Epithelial cell of prostate (primary cell): ENCODE measurements at regions not wholly inside any gene's neighbourhood (a gene's known extent, or its start where the extent isn't known, plus 50 kb on each side); places are given as distances from the start of the nearest gene placed in this dataset.
"Not testable (repeated sequence)": the region's sequence is repeated elsewhere in the genome, so short reads cannot be mapped to it uniquely, and the experiment has no call there.

Experiments used
- DNase-seq: peaks from one replicate; pipeline ENCODE4 v3.0.0-alpha.2; 2011; ENCODE audit warnings: low read depth, low spot score
- H3K27ac ChIP-seq: fragments of 450-650 bp; 2 replicates; pipeline ENCODE4 v1.5.1; 2017; ENCODE audit warnings: mild to moderate bottlenecking

GRCh38 chr7:25574828-25575227 is 346.5 kb upstream of the NPVF start:
- DNase-seq = no peak
- no peak overlapping the region for H3K27ac ChIP-seq

DNA sequence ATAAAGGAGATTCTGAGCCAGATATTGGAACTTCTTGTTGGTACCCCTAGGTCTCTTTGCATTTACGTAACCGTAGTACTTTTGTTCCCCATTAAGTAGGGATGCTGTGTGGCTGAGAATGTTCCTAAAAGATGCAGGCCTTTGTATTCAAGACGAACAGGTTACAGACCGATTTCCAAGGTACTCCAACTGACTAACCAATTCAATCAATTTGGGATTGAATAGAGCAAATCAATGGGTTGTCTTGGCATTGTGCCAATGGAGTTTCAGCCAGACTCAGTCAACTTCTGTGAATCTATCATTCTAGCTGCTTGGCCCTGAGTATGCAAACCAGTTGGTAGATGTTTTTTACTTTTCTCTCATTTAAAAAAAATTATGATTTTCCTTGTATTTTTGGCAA is 347.3 kb upstream of the NPVF start:
- no peak for DNase-seq
- H3K27ac ChIP-seq = no peak overlapping the region

- no peak for DNase-seq
- H3K27ac ChIP-seq = no peak overlapping the region
These were observed 350.9 kb upstream of the NPVF start for GRCh38 chr7:25578991-25579777.

GRCh38 chr7:25579778-25580075 is 351.4 kb upstream of the NPVF start:
- no peak overlapping the region for H3K27ac ChIP-seq
- no peak for DNase-seq

GRCh38 chr7:25580141-25580540 is 351.9 kb upstream of the NPVF start:
- no peak overlapping the region for H3K27ac ChIP-seq

DNA sequence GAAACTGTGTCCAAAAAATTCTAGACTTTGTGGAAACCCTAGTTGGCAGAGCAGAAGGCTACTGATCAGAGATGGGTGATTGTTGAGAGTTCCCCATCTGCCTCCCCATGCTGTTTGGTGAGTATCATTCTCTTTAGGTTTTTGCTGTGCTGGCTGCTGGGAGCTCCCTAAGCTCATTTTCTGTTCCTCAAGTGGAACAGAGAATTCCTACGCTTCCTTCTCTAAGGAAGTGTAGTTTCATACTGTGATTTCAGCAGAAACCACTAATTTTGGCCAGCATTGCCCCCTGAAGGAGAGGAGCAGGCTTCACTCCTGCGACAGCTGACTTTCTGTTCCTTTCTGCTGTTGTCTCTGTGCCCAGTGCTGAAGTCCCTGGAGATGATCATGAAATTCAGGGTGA is 355.3 kb upstream of the NPVF start:
- no peak overlapping the region for H3K27ac ChIP-seq
- DNase-seq = no peak

More at GRCh38 chr7:25580141-25580540, 351.9 kb upstream of the NPVF start:
- no peak for DNase-seq

DNA sequence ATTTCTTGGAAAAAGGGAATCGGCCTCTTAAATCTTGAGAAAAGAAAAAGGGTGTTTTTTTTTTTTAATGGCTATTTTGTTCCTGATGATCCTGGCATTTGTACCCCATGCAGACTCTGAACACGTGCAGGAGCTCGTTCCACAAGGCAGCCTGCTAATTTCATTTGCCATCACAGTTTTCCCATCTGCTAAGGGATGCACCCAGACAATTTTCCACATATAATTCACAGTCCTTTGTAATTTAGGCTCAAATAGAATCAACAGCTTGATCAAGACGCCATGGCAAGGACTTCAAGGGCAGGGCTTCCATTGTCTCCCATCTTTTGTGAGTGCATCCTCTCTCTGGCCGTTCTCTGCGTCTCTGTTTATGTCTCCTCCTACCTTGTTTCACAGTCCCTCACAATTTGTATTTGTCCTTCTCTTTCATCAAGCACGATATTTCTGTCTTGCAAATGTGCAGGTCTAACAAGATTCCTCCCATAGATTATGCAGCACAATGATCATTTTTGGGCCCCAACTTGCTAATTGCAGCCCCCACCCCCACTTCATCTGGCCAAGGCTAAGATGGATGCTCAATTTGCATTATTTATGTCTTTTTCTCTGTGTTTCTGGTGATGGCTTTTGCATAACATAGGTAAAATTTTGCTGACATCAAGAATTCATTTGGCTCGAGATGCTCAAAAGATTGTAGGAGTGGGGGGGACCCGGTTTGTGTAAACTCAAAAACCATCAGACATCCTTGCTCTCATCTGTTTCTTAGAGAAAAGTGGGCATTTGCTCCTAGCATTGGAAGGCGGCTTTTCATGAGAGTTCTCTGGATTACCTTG is 356.0 kb upstream of the NPVF start:
- DNase-seq = no peak
- no peak overlapping the region for H3K27ac ChIP-seq

DNA sequence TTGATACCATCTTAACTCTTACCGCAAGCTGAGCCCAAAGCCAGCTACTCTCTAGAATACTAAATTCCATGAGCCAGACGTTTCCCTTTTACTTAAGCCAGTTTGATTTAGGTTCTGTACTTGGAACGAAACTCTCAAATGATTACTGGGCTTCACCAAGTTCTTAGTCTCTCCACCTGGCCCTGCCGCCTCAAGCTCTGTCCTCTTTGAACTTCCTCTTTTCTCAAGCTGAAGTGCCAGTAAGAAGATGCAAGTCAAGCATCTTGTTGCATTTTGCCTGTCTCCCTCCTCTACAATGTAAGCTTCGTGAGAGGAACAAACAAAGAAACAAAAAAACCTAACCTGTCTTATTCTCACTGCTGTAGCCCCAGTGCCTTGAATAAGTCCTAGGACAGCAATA is 358.2 kb upstream of the NPVF start:
- no peak for DNase-seq
- H3K27ac ChIP-seq = no peak overlapping the region

DNA sequence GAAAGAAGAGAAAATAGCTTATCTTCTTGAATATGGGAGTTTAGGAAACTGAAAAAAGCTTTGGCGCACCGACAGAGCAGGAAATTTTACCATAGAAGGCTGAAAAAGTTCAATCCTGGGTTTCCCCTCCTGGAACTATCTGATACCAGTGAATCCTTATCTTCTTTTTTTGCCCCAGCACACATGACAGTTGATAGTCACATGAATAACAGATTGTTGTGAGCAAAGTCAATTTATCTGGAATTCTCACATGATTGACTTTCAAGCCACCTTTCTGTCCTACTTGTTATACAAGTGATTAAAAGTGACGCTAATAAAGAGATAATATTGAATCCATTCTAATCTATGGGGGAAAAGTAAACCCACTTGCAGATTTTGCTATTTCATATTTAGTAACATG is 365.8 kb upstream of the NPVF start:
- no peak overlapping the region for H3K27ac ChIP-seq
- no peak for DNase-seq

- DNase-seq = no peak
These were observed 366.4 kb upstream of the NPVF start for GRCh38 chr7:25594728-25595127.

GRCh38 chr7:25595996-25596395 is 367.7 kb upstream of the NPVF start:
- no peak for DNase-seq
- H3K27ac ChIP-seq = no peak overlapping the region

More at GRCh38 chr7:25594728-25595127, 366.4 kb upstream of the NPVF start:
- H3K27ac ChIP-seq = no peak overlapping the region

DNA sequence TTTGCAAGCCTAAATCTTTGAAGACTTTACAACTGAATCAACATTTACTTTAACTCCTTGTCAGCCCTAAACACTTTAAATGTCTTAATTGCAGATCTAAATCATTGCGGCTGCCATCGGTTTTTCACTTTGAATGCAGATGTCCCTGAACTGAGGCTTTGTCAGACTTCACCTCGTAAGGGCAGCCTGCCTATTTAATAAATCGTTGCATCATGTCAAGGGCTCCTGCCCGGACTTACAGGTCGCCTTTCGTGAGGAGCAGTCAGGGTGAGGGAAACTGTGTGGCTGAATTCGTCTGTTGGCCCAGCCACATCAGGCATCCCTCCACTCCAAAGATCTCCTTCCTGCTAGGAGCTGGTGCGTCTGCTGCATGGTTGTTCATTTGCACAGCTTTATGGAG is 368.2 kb upstream of the NPVF start:
- no peak for DNase-seq

GRCh38 chr7:25597946-25598345 is 369.7 kb upstream of the NPVF start:
- DNase-seq = no peak
- H3K27ac ChIP-seq = no peak overlapping the region

More for the DNA sequence above, 368.2 kb upstream of the NPVF start:
- no peak overlapping the region for H3K27ac ChIP-seq

DNA sequence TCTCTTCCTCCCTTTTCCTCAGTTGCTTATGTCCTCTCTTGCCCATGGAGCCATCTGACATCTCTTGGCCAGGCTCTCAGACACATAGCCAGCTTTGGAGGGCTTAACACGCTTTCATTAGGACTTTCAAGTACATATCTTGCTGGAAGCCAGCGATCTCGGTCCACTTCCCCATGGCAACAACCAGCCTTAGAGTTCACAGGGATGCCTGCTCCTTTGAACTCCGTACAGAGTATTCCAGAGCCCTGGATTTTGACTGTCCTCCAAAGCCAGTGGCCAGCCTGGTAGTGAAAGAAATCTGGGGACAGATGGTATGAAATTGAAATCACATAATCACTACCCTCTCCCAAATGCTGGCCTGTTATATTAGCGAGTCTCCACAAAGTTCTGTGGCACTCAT is 370.5 kb upstream of the NPVF start:
- no peak for DNase-seq
- no peak overlapping the region for H3K27ac ChIP-seq

- no peak overlapping the region for H3K27ac ChIP-seq
- DNase-seq = no peak
These were observed 372.1 kb upstream of the NPVF start for GRCh38 chr7:25600262-25600920.

GRCh38 chr7:25602730-25603426 is 374.6 kb upstream of the NPVF start:
- not testable (repeated sequence) for DNase-seq, H3K27ac ChIP-seq

DNA sequence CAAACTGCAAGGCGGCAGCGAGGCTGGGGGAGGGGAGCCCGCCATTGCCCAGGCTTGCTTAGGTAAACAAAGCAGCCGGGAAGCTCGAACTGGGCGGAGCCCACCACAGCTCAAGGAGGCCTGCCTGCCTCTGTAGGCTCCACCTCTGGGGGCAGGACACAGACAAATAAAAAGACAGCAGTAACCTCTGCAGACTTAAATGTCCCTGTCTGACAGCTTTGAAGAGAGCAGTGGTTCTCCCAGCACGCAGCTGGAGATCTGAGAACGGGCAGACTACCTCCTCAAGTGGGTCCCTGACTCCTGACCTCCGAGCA is 375.1 kb upstream of the NPVF start:
- DNase-seq, H3K27ac ChIP-seq: not testable (repeated sequence)

GRCh38 chr7:25611196-25611595 is 382.9 kb upstream of the NPVF start:
- no peak overlapping the region for H3K27ac ChIP-seq
- DNase-seq = no peak

- no peak overlapping the region for H3K27ac ChIP-seq
- DNase-seq = no peak
These were observed 385.6 kb upstream of the NPVF start for GRCh38 chr7:25613912-25614311.

DNA sequence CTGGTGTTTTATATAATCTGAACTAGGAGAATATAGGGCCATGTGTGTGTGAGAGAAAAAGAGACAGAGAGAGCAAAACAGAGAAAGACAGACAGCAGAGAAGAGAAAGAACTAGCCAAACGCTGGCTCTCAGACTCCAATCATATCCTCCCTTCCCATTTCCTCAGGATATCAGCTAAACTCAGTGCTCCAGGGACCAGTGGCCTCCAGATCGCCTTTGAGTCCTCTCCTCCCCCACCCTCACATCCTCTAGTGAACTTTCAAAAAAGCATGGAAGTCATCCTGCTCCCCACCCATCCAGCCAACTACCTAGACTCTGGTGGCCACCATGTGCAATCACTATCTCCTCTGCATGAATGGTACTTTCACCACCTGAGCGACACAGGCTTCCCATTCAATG is 386.1 kb upstream of the NPVF start:
- H3K27ac ChIP-seq = no peak overlapping the region
- DNase-seq = no peak

DNA sequence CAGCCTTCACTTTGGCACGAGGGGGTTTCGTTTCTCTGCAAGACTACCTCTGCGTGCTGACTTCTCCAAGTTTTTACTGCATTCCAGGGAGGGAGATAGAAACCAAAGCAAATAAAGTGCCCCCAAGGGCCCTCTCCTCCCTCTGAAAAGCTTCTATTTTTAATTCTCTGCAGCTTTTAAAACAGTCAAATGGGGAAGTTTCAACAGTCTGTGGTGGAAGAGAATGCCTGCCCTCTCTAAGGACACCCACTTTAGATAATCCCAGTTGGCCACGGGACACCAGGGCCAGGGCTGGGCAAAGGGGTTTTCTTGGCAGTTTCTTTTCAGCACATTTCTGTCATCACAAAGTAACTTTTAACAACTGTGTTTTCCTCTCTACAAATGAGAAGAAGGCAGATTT is 386.7 kb upstream of the NPVF start:
- no peak overlapping the region for H3K27ac ChIP-seq
- DNase-seq = no peak
